Osteocyte (in vitro differentiated cells): ENCODE measurements at regions not wholly inside any gene's neighbourhood (a gene's known extent, or its start where the extent isn't known, plus 50 kb on each side); places are given as distances from the start of the nearest gene placed in this dataset.

Experiments
- DNase-seq: peaks from one replicate; pipeline ENCODE4 v3.0.0; 2021; ENCODE audit warnings: mixed read lengths; ENCODE audit not compliant: unreplicated experiment; ENCODE audit errors: extremely low spot score
- H3K27ac Mint-ChIP-seq: one replicate; pipeline ENCODE4 v1.8.0; 2021; ENCODE audit warnings: mild to moderate bottlenecking, mixed read lengths; ENCODE audit not compliant: unreplicated experiment
- H3K27me3 Mint-ChIP-seq: one replicate; pipeline ENCODE4 v1.8.0; 2021; ENCODE audit warnings: mixed read lengths; ENCODE audit not compliant: unreplicated experiment
- H3K36me3 Mint-ChIP-seq: one replicate; pipeline ENCODE4 v1.8.0; 2021; ENCODE audit warnings: mixed read lengths; ENCODE audit not compliant: unreplicated experiment
- H3K4me1 Mint-ChIP-seq: one replicate; pipeline ENCODE4 v1.8.0; 2021; ENCODE audit warnings: mixed read lengths; ENCODE audit not compliant: unreplicated experiment
- H3K4me3 Mint-ChIP-seq: one replicate; pipeline ENCODE4 v1.8.0; 2021; ENCODE audit warnings: mild to moderate bottlenecking, moderate library complexity, mixed read lengths; ENCODE audit not compliant: unreplicated experiment
- H3K9me3 Mint-ChIP-seq: one replicate; pipeline ENCODE4 v1.8.0; 2021; ENCODE audit warnings: mixed read lengths; ENCODE audit not compliant: unreplicated experiment
- TF ChIP-seq, protein P1 (sequence below): fragments of 200-600 bp; sonication (generic); IDR thresholded peaks from 2 replicates; pipeline ENCODE4 v1.5.0; 2021; ENCODE audit warnings: antibody characterized with exemption, mild to moderate bottlenecking, moderate library complexity

DNA sequence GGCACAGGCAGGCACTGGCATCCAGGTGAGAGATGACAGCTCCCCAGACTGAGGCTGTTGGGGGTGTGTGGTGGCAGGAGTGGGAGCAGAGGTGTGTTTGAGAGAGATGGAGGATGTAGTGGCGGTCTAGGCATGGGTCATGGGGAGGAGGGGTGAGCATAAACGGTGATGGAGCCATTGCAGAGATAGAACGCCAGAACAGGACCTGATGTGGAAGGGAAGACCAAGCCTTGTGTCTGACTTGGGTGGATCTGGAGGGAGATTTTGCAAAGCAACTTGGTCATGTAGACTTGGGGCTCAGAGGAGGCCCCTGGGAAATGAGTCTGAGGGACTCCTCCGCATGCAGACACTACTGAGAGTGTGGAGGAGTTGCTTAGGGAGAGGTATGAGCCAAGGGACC is 50.0 kb upstream of the CLDN5 start:
- Mint-ChIP-seq H3K27ac (no peak overlapping the region), H3K9me3 (no peaks in the 10 kb centered on the region), H3K4me1 (peaks cover 28% of the 10 kb centered on the region), H3K36me3 (no peaks in the 10 kb centered on the region), H3K4me3 (no peak overlapping the region), H3K27me3 (peaks cover 3% of the 10 kb centered on the region)
- DNase-seq: no peak
- TF ChIP-seq, protein P1, sequence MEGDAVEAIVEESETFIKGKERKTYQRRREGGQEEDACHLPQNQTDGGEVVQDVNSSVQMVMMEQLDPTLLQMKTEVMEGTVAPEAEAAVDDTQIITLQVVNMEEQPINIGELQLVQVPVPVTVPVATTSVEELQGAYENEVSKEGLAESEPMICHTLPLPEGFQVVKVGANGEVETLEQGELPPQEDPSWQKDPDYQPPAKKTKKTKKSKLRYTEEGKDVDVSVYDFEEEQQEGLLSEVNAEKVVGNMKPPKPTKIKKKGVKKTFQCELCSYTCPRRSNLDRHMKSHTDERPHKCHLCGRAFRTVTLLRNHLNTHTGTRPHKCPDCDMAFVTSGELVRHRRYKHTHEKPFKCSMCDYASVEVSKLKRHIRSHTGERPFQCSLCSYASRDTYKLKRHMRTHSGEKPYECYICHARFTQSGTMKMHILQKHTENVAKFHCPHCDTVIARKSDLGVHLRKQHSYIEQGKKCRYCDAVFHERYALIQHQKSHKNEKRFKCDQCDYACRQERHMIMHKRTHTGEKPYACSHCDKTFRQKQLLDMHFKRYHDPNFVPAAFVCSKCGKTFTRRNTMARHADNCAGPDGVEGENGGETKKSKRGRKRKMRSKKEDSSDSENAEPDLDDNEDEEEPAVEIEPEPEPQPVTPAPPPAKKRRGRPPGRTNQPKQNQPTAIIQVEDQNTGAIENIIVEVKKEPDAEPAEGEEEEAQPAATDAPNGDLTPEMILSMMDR: no peak

DNA sequence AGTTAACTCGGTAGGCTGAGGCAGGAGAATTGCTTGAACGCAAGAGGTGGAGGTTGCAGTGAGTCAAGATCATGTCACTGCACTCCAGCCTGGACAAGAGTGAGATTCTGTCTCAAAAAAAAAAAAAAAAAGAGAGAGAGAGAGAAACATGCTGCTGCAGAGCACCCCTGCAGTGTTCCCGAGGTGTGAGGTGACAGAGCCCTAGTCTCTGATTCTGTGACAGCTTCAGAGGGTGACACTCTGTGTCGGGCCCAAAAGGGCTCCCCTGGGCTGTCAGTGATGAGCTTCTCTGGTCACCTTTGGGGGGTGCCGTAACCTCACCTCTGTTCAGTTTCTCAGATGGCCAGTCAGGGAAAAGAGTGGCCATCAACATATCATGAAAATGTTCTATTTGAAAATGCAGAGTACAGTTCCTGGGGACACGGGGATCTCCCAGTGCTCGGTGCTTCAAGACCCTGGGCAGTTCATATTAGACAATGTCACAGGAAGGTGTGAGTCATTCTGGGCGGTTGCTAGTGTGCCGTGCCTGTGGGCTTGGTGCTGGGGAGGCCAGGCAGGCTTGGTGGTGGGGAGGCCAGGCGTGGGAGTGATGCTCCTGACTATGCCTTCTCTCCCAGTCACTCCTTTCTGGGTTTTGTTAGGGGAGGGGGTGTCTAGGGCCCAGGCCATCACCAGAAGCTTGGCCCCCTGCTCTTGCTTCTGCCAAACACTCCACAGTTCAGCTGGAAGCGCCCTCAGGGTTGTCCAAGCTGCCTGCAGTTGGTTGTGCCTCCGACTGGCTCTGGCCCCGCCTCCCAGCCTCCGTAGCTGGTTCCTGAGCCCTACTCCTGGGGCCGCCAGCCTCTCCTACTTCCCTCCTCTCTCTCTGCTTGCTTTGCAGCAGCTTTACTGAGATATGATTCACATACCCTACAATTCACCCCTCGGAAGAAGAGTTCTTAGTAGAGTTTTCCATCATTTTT is 52.5 kb upstream of the CLDN5 start:
- H3K9me3 Mint-ChIP-seq: no peaks in the 10 kb centered on the region
- H3K4me1 Mint-ChIP-seq: peaks cover 39% of the 10 kb centered on the region
- TF ChIP-seq, protein P1: no peak
- H3K27ac Mint-ChIP-seq: peak overlapping the region; percentile 73
- DNase-seq: no peak
- H3K27me3 Mint-ChIP-seq: peaks cover 3% of the 10 kb centered on the region
- no peaks in the 10 kb centered on the region for H3K36me3 Mint-ChIP-seq
- no peak overlapping the region for H3K4me3 Mint-ChIP-seq

DNA sequence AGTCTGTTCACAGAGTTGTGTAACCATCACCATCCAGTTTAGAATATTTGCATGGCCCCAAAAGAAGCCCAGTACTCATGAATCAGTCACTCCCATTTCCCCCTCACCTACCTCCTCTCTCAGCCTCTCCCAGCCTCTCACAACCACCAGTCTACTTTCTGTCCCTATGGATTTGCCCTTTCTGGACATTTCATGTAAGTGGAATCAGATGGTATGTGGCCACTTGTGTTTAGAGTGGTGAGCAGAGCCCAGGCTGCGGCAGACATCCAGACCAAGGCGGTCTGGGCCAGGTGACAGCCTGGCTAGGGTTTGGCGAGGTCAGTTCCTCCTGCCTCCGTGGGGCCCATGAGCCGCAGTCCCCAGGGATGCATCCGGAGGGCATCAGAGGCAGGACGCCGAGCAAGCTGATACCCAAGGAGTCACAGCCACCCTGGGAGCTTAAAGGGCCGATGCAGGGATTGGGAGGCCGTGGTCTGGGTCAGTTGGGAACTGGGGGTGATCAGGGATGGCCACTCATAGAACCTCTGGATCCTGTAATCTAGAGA is 53.3 kb upstream of the CLDN5 start:
- peaks cover 39% of the 10 kb centered on the region for H3K4me1 Mint-ChIP-seq
- H3K9me3 Mint-ChIP-seq: no peaks in the 10 kb centered on the region
- no peak for DNase-seq
- peaks cover 3% of the 10 kb centered on the region for H3K27me3 Mint-ChIP-seq
- H3K36me3 Mint-ChIP-seq: no peaks in the 10 kb centered on the region
- peak overlapping the region; percentile 73 for H3K27ac Mint-ChIP-seq
- TF ChIP-seq, protein P1: no peak
- no peak overlapping the region for H3K4me3 Mint-ChIP-seq

DNA sequence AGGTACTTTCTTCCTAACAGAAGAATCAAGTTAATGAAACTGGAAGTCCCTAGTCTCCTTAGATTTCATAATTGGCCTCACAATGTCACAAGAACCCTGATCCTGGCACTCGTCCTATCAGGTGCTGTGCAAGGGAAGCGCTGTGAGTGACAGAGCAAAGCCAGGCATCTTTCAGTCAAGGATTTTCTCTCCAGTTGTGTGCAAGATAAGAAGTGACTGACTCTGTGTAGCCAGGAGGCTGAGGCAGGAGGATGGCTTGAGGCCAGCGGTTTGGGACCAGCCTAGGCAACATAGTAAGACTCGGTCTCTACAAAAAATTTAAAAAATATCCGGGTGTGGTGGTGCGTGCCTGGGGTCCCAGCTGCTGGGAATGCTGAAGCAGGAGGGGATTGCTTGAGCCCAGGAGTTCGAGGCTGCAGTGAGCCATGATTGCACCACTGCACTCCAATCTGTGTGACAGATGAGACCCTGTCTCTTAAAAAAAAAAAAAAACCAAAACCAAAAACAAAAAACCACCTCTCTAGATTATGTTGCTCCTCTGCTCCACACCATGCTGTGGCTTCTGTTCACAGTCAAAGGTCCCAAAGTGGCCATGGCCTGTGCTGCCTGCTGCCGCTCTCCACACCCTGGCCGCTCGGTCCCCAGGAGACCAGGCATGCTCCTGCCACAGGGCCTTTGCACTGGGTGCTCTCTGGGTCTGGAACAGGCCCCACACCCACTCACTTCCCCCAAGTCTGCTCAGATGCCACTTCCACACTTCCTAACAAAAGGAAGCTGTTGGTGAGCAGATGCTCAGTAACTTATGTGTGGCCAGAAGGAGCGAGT is 54.2 kb upstream of the CLDN5 start:
- no peak for DNase-seq
- peaks cover 3% of the 10 kb centered on the region for H3K27me3 Mint-ChIP-seq
- no peak overlapping the region for H3K4me3 Mint-ChIP-seq
- H3K27ac Mint-ChIP-seq: peak overlapping the region; percentile 81
- no peaks in the 10 kb centered on the region for H3K9me3 Mint-ChIP-seq
- H3K4me1 Mint-ChIP-seq: peaks cover 39% of the 10 kb centered on the region
- no peaks in the 10 kb centered on the region for H3K36me3 Mint-ChIP-seq
- TF ChIP-seq, protein P1: no peak
